Vagina (tissue), 2 donors: ENCODE measurements at regions not wholly inside any gene's neighbourhood (a gene's known extent, or its start where the extent isn't known, plus 50 kb on each side); places are given as distances from the start of the nearest gene placed in this dataset.

Source experiments
- CTCF ChIP-seq, 3 experiments: fragments of 450-650 bp in 2 of 3; fragments of 200-600 bp in 1 of 3; sonication (generic) in 1 of 3; IDR thresholded peaks; one replicate each; pipeline ENCODE4 v1.5.1; 2017 to 2019; ENCODE audit warnings: antibody characterized with exemption in 3 of 3, mild to moderate bottlenecking in 2 of 3, moderate library complexity in 2 of 3
- POLR2A ChIP-seq, 2 donors: fragments of 450-650 bp; IDR thresholded peaks; one replicate each; pipeline ENCODE4 v1.6.1; 2017; ENCODE audit warnings: antibody characterized with exemption in 2 of 2, mild to moderate bottlenecking in 2 of 2, moderate library complexity in 2 of 2
- POLR2AphosphoS5 ChIP-seq, 2 donors: sonication (generic); formaldehyde crosslinking; IDR thresholded peaks; one replicate each; pipeline ENCODE4 v1.9.0; 2017; ENCODE audit warnings: antibody characterized with exemption in 2 of 2, mild to moderate bottlenecking in 2 of 2, low read depth in 1 of 2; ENCODE audit not compliant: insufficient read depth in 1 of 2

DNA sequence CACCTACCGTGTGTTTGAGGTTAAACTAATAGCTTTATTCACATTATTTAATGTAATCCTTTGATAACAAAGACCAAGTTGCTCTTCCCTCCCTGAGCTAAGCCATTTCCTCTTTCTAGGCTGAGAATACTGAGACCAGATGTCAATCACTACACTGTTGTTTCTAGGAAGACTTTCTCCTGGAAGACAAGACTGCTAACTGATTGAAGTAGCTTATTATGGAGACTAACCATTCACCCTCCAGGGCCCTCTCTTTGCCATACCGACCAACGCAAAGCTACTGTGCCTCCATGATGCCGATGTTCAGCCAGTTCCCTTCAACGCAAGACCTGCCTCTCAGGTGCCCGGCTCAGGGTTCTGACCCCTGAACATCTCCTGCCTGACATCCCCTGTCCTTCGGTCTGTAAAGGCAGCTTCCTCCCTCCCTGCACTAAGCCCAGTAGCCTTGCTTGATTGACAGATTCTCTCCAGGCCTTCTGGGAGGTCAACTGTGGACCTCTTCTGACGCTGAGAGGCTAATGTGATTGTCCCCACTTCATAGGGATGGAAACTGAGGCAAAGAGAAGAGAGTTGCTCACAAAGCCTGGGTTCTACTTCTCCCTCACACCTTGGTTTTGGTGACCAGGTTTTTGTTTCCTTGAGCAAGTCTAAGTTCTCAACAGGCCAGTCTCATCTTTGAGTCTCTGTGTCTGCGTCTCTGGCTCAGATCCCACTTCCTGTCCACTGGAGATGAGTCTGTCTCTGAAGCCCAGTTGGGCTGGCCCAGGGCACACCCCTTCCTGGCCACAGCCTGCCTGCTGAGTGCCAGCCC lies 259.7 kb upstream of the IRX2 start:
- TF ChIP-seq CTCF (IDR thresholded peaks at IDR 0.05) (no peak), POLR2AphosphoS5 (IDR thresholded peaks at IDR 0.05; ENCODE audit: insufficient read depth in 1 of 2, low read depth in 1 of 2) (no peak), POLR2A (IDR thresholded peaks at IDR 0.05) (no peak)
